GM10266 (cell line): ENCODE measurements at regions not wholly inside any gene's neighbourhood (a gene's known extent, or its start where the extent isn't known, plus 50 kb on each side); places are given as distances from the start of the nearest gene placed in this dataset.

Source experiments
- DNase-seq: peaks from one replicate; pipeline ENCODE4 v3.0.0; 2012; ENCODE audit errors: extremely low spot score
- TF ChIP-seq, protein P1 (sequence below): IDR thresholded peaks from 2 replicates; pipeline ENCODE4 v1.5.1; 2012; ENCODE audit warnings: mild to moderate bottlenecking, low read depth; ENCODE audit not compliant: control insufficient read depth, insufficient read depth; ENCODE audit errors: missing control alignments

- TF ChIP-seq, protein P1, sequence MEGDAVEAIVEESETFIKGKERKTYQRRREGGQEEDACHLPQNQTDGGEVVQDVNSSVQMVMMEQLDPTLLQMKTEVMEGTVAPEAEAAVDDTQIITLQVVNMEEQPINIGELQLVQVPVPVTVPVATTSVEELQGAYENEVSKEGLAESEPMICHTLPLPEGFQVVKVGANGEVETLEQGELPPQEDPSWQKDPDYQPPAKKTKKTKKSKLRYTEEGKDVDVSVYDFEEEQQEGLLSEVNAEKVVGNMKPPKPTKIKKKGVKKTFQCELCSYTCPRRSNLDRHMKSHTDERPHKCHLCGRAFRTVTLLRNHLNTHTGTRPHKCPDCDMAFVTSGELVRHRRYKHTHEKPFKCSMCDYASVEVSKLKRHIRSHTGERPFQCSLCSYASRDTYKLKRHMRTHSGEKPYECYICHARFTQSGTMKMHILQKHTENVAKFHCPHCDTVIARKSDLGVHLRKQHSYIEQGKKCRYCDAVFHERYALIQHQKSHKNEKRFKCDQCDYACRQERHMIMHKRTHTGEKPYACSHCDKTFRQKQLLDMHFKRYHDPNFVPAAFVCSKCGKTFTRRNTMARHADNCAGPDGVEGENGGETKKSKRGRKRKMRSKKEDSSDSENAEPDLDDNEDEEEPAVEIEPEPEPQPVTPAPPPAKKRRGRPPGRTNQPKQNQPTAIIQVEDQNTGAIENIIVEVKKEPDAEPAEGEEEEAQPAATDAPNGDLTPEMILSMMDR = no peak
- no peak for DNase-seq
Measured at GRCh38 chr7:19488056-19488455, 220.8 kb downstream of the POLR1F start.

DNA sequence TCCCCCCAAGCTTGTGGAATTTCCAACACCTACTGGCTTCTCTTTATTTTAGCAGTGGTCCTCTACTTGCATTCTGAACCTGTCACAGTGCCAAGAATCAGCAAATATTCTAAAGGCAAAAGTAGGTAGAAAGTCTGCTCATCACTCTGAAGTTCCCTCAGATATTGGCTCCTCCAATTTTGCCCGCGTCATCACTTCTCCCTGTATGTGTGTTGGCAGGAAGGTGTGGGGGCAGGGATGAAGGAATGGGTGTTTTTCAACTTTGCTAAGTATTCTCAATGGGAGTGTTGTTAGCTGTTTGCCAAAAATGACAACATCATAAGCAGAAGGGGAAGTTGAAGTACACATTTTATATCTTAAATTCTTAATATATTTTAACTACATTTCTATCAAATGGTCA, 226.2 kb downstream of the POLR1F start:
- TF ChIP-seq, protein P1 = no peak
- DNase-seq = no peak

- no peak for DNase-seq
- TF ChIP-seq, protein P1 = no peak
Measured at GRCh38 chr7:19480383-19480782, 228.5 kb downstream of the POLR1F start.

DNA sequence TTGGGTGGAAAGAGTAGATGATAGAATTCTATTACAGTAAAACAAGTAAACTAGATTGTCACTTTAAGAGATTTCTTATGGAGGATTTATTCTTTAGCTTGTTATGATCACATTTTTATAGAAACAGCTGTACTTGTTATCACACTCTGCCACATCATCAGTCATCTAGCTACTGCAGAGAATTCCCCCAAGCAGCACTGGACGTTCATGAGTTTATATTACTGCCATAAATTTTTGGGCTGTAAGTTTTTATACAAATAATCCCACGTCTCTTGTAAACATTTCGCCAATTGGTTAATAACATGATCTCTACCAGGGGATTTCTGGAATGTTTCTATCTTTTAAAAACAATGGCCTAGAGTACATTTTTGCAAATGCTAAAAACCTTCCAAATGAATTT, 238.8 kb downstream of the POLR1F start:
- TF ChIP-seq, protein P1 = no peak
- no peak for DNase-seq

- TF ChIP-seq, protein P1 = no peak
- no peak for DNase-seq
Measured at GRCh38 chr7:19465861-19466260, 243.0 kb downstream of the POLR1F start.

DNA sequence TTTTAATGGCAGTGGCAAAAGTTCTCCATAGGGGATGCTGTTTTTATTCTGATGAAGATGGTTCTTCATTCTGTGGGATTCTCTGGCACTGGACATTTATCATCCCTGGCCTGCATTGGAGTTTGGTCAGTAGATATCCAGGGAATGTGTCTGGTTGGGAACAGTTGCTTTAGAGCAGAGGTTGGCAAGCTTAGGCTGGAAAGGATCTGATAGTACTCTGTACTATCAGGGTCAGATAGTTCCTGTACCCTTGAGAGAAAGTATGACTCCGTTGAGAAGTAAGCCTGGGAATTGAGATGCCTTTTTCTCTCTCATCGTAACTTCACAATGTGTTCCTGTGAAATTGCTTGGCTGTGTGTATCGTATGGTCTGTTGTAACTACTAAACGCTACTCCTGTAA, 244.1 kb downstream of the POLR1F start:
- DNase-seq = no peak
- TF ChIP-seq, protein P1 = no peak

DNA sequence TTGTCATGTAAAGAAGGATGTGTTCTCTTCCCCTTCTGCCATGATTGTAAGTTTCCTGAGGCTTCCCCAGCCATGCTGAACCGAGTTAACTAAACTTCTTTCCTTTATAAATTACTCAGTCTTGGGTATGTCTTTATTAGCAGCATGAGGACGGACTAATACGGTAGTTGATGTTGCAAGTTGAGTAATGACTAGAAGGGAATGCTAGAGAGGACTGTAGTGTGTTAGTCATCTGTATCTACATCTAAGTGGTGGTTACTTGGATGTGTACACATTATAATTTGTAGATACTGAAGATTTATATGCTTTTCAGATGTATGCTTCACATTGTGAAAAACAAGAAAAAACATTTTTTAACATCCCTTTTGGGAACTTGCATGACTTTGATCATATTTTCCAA, 244.6 kb downstream of the POLR1F start:
- no peak for DNase-seq
- TF ChIP-seq, protein P1 = no peak

GRCh38 chr7:19463581-19463980, 245.3 kb downstream of the POLR1F start:
- no peak for DNase-seq
- TF ChIP-seq, protein P1 = no peak
